Suppressor macrophage treated with lipopolysaccharide for 4 hours (primary cell): ENCODE measurements at regions not wholly inside any gene's neighbourhood (a gene's known extent, or its start where the extent isn't known, plus 50 kb on each side); places are given as distances from the start of the nearest gene placed in this dataset.
"Not testable (repeated sequence)": the region's sequence is repeated elsewhere in the genome, so short reads cannot be mapped to it uniquely, and the experiment has no call there.

Experiments used
- DNase-seq: peaks from one replicate; pipeline ENCODE4 v3.0.0-alpha.2; 2020

DNA sequence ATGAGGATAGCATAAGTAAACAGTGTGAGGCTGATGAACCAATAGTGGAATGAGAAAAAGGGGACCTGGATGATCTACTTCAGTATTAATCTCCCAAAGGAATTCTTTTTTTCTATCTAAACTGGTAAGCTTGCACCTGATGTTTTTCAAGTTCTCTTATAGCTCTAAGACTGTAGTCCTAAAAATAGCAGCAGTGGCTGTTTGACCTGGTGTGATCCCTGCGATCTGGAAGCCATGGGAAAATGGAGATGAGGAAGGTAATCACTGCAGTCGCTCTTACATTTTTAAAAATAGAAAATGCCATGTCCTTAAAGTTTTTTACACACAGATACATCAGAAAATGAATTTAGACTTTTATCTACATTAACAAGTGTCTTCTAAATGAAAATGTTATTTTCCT lies 926.4 kb upstream of the SLC35B3 start:
- DNase-seq: no peak

DNA sequence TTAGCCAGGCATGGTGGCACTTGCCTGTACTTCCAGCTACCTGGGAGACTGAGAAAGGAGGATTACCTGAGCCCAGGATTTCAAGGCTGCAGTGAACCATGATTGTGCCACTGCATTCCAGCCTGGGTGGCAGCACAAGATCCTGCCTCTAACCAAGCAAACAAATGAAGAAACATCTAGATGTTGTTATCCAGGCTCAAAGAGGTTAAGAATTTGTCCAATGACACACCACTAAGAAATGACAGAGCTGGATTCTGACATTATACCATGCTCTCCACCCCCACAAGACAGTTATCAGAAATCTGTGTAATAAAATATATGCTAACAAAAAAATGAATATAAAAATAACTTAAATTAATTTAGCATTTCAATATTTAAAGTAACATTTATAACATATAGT lies 925.5 kb upstream of the SLC35B3 start:
- DNase-seq: no peak

DNA sequence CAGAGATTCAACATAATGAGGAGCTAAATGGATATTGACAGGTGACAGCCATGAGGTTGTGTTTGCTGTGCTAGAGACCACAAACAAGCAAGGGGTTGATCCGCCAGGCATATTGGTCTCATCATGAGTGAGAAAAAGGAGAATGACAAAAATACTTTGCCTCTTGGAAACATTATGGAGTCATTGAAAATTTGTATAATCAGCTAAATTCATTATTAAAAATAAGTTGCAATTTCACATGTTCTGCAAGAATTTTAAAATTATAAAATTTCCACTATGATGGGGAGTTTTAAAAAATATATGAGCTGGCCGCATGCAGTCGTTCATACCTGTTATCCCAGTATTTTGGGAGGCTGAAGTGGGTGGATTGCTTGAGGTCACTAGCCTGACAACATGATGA lies 912.3 kb upstream of the SLC35B3 start:
- DNase-seq: no peak

- DNase-seq: no peak
Measured at GRCh38 chr6:9346923-9347322, 911.6 kb upstream of the SLC35B3 start.

GRCh38 chr6:9335431-9335830 lies 900.1 kb upstream of the SLC35B3 start:
- DNase-seq: no peak

- DNase-seq: no peak
Measured at GRCh38 chr6:9334979-9335378, 899.6 kb upstream of the SLC35B3 start.

GRCh38 chr6:9332241-9332780 lies 897.0 kb upstream of the SLC35B3 start:
- DNase-seq: no peak

DNA sequence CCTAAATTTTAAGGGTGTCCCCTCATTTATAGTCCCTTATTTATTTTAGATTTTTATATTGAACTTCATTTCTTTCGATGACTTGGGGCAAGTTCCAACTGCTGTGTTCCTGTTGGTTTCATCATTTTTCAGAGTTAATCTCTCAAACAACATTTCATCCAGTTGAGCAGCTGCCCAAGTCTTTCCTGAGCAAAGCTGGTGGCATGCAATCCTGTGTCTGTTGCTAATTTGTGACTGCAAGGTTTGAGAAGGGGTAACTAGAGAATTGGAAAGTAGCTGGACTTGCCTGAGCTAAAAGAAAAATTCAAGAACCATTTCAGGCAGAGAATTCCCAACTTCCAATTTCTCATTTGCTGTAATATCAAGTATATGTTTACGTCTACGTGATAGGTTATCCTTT lies 881.5 kb upstream of the SLC35B3 start:
- no peak for DNase-seq

DNA sequence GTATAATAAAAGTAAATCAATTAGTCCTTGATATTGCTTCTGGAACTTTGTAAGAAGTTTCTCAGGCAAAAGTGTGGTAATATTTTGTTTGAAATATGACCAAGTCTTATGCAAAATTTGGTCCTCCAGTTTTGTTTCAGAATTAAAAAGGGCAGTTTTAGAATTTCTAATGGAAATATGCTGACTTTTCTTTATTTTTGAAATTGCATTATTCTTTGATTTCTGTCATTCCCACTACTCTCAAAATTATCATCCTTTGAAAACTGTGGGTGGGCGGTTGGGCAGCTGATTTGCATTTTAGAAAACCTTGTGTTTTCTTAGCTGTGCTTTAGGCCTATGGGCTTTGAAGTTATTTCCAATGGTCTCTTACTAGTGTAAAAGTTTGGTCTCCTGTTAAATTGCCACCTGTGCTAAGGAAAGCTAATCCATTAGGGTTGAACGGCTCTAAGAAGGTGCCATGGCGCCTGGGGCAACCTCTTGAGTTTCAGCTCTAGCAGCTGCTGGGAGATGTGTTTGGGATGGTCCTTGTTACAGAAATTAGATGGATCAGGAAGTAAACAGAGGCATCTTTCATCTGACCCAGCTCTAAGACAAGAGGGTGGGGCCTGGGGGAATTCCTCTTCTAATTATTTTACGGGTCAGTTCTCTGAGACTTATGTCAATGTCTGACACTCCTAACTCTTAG lies 880.8 kb upstream of the SLC35B3 start:
- DNase-seq: no peak

DNA sequence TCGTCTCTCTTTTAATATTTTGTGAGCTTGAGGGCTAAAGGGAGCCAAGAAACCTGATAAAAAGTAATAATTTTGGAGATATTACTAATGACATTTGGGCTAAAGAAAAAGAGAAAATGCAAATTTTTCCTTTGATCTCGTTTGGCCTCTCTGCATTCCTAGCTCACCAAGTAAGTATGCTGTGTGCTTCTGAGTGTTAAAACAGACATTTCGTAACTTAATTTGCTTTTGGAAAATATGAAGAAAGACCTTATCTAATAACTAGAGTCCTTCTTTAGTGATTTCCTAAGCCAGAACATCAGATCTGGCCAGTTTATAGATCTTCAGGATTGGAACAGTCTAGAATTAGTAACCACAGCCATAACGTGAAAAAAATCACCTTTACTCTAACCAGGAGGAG lies 872.9 kb upstream of the SLC35B3 start:
- DNase-seq: no peak

DNA sequence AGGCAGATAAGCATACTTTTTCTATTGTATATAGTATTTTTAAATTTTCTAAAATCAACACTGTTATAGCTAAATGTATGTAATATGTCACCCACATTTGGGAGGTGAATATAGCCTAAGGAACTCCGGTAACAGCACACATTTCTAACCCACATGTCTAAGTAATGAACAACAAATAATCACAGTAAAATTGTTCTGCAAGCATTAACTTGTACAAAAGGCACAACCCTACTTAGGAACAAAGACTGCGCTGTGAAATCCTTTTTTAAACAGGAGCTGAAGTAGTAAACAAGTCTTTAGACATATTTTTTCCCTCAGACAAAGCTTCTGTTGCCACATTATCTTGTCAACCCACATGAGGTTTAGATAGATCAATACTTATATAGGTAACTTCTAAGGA lies 872.4 kb upstream of the SLC35B3 start:
- DNase-seq: no peak

- DNase-seq: no peak
Measured at GRCh38 chr6:9307187-9307586, 871.8 kb upstream of the SLC35B3 start.

DNA sequence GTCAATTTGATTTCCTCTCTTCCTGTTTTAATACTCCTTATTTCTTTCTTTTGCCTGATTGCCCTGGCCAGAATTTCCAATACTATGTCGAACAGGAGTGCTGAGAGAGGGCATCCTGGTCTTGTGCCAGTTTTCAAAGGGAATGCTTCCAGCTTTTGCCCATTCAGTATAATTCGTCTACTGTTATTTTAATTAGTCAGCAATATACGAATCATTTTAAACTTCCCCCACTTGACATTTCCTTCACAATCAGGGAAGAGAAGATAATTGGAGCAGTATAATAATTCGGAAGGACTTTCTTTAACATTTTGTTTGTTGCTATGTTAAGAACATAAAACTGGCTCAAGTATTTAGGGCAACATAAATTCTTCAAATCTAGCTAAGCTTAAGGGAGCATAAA lies 860.3 kb upstream of the SLC35B3 start:
- no peak for DNase-seq

GRCh38 chr6:9292975-9293374 lies 857.6 kb upstream of the SLC35B3 start:
- no peak for DNase-seq

GRCh38 chr6:9290342-9290741 lies 855.0 kb upstream of the SLC35B3 start:
- not testable (repeated sequence) for DNase-seq

DNA sequence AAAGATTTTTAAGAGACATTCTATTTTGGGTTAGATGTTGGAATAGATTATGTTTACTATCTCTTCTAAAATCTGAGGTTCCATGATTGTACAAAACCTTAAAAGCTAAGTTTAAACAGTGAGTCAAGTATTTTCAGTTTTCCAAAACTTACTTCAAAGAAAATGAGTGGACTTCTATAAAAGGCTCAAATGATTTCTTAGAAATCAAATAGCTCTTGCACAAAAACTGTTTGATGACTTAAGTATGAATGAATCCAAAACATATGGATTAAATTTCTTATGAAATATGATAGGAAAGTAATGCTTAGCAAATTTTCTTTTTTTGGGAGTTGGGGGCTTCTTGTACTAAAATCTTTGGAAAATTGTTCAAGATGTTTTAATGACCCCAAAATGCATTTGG lies 837.3 kb upstream of the SLC35B3 start:
- no peak for DNase-seq

- DNase-seq: no peak
Measured at GRCh38 chr6:9266741-9267140, 831.4 kb upstream of the SLC35B3 start.

DNA sequence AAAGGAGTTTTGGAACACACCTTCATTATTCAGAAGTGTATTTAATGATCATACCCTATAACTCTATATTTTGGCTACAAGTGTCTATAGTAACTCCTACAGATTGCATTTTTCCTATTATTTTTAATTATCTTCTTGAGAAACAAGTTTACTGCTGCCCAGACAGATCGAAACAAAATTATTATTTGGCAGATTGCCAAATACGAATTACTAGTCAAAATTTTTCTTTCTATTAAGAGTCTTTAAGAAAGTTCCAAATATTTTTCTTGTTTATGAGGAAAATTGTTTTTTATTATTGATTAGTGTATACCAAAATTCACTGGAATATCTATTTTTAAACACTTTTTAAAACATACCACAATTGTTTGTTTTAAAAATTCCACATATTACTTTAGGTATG lies 821.9 kb upstream of the SLC35B3 start:
- no peak for DNase-seq

DNA sequence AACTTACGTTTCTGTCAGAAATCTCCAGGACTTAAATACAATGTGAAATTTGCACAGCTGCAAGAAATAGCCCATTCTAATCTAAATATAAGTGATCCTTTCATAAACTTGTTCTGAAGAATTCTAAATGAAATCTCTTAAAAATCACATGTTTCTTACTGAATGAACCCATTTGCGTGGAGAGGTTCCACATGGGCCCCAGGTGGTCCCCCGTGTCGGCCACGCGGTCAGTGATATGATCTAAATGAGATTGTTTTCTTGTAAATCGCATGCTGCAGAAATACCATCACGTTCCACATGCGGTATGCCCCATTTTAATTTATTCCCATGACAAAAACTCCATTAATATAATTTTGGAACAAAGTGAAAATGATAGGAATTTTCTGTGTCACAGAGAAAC lies 818.9 kb upstream of the SLC35B3 start:
- no peak for DNase-seq

- no peak for DNase-seq
Measured at GRCh38 chr6:9252799-9253198, 817.5 kb upstream of the SLC35B3 start.

DNA sequence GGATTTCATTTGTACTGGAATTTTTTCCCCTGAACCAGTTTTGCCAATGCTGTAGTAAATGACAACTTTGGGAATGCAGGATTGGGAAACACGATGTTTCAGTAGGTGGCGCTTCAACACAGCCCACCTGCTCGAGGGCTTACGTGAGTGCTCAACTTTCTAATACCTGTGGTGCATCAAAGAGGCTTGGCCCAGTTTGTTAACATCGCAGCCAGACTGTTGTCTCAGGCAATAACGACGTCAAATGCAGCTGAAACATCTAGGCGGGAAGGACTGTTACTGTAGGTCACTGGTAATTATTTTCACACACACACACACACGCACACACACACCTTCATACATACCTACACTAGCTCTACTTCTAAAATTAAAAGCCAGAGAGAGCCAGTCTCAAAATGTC lies 815.5 kb upstream of the SLC35B3 start:
- no peak for DNase-seq

- DNase-seq: no peak
Measured at GRCh38 chr6:9248133-9248532, 812.8 kb upstream of the SLC35B3 start.

GRCh38 chr6:9240861-9241260 lies 805.5 kb upstream of the SLC35B3 start:
- no peak for DNase-seq

DNA sequence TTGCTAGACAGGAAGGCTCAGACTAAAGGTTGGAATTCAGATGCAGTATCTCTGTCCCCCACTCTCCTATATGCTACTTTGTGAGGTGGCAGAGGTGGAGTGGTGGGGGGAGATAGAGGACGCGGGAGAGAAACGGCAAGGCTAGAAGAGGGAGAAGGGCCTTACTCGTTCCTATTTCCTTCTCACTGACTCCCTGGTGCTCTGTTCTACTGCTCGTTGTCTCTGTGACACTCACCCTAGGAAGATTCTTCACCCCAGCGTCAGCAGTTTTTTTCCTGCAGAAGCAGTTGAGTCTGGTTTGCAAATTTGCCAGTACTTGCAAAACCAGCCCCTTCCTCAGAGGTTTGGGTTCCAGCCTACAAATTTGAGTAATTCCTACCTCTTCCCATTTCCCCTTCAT lies 801.1 kb upstream of the SLC35B3 start:
- no peak for DNase-seq

DNA sequence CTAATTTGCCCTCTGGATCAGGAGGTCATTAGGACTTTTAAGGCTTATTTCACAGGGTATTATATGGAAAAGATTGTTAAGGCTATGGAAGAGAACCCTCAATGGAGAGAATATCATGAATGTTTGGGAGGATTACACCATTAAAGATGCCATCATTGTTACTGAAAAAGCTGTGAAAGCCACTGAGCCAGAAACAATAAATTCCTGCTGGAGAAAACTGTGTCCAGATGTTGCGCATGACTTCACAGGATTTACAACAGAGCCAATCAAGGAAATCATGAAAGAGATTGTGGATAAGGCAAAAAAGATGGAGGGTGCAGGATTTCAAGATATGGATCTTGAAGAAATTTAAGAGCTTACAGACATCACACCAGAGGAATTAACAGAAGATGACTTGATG lies 798.3 kb upstream of the SLC35B3 start:
- no peak for DNase-seq
